HL-60 (cell line): ENCODE measurements at regions not wholly inside any gene's neighbourhood (a gene's known extent, or its start where the extent isn't known, plus 50 kb on each side); places are given as distances from the start of the nearest gene placed in this dataset.

Source experiments
- POLR2AphosphoS5 ChIP-seq: IDR thresholded peaks from 2 replicates; pipeline ENCODE4 v1.6.1; 2012; ENCODE audit warnings: low read depth
- REST ChIP-seq: IDR thresholded peaks from 2 replicates; pipeline ENCODE4 v1.6.1; 2012; ENCODE audit warnings: low read depth; ENCODE audit not compliant: insufficient replicate concordance
- SPI1 ChIP-seq: IDR thresholded peaks from 2 replicates; pipeline ENCODE4 v1.6.1; 2012; ENCODE audit warnings: low read depth, mild to moderate bottlenecking, borderline replicate concordance
- TF ChIP-seq, protein P1 (sequence below): IDR thresholded peaks from one replicate; pipeline ENCODE4 v1.5.1; 2011; ENCODE audit warnings: low read length, control low read depth, inconsistent platforms; ENCODE audit not compliant: insufficient read depth

DNA sequence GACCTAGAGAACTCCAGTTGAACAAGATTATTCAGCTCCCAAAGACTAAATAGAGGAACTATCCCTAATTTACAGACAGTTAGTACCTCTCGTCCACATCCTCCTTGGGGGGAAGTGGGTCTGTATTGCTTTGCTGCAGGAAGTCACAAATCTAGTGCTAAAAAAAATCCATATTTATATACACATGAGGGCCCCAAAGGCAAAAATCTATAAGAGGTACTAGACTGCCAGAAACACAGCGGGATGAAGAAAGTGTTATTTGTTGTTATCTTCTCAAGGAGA, 190.1 kb downstream of the TTC8 start:
- TF ChIP-seq, protein P1, sequence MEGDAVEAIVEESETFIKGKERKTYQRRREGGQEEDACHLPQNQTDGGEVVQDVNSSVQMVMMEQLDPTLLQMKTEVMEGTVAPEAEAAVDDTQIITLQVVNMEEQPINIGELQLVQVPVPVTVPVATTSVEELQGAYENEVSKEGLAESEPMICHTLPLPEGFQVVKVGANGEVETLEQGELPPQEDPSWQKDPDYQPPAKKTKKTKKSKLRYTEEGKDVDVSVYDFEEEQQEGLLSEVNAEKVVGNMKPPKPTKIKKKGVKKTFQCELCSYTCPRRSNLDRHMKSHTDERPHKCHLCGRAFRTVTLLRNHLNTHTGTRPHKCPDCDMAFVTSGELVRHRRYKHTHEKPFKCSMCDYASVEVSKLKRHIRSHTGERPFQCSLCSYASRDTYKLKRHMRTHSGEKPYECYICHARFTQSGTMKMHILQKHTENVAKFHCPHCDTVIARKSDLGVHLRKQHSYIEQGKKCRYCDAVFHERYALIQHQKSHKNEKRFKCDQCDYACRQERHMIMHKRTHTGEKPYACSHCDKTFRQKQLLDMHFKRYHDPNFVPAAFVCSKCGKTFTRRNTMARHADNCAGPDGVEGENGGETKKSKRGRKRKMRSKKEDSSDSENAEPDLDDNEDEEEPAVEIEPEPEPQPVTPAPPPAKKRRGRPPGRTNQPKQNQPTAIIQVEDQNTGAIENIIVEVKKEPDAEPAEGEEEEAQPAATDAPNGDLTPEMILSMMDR, result no peak
- no peak for TF ChIP-seq REST
- no peak for TF ChIP-seq POLR2AphosphoS5
- TF ChIP-seq SPI1, result peak; percentile 73; the same call in 1 of the 2 replicates
